HUDEP-2 (cell line): ENCODE measurements at regions not wholly inside any gene's neighbourhood (a gene's known extent, or its start where the extent isn't known, plus 50 kb on each side); places are given as distances from the start of the nearest gene placed in this dataset.

ENCODE experiments used
- DNase-seq, 76 experiments: peaks; one replicate each; lab custom pipeline; 2025; ENCODE audit not compliant: unreplicated experiment in 76 of 76; lab: John Stamatoyannopoulos, UW

DNA sequence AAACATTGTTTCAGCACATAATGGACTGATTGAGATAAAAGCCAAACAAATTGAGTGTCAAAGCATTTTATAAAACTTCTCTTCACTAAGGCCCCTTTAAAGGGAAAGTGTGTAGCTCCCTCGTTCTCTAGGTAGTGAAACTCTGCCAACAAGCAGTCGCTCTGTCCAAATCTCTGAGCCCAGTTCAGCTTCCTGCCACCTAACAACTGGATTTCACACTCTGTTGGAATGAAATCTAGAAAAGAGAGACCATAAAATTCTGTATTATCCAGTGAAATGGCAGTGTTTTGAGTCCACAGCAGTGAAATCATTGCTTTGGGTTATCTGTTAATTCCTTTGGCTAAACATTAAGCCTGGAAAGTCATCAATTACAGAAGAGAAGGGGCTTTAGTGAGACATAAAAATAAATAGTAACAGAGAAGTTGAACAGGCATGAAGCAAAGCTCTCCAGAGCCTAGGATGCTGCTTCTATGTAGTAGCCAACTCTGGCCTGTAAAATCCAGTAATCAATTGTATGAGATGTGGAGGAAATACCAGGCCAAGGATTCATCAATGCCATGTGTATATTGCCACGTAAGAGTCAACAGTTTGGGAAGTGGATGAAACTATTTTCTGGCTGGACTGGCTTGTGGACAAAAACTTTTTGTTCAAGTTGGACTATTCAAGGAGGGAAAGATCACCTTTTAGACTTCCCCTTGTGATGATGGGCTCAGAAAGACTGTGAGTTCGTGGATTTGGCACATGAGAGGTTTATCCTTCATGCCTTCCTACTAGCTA lies 122.5 kb downstream of the WIF1 start:
- DNase-seq: no peak

DNA sequence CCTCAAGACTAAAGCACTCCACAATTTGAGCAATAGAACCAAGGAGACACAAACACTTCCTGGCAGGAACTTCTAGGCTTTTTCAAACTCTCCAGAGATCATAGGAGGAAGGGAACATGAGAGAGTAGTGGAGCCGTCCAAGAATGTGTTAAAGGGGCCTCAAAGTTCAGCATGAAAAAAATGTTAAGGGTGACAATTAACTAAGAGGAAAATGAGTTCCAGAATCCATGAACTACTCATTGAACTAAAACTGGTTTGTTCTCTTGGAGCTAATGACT lies 122.0 kb downstream of the WIF1 start:
- DNase-seq: no peak
